CD8-positive, alpha-beta memory T cell (primary cell): ENCODE measurements at regions not wholly inside any gene's neighbourhood (a gene's known extent, or its start where the extent isn't known, plus 50 kb on each side); places are given as distances from the start of the nearest gene placed in this dataset.

Source experiments
- CTCF ChIA-PET: fragments of 350-600 bp; sonication (Branson Sonifier 250); formaldehyde crosslinking; loops from one replicate; lab custom pipeline; 2021; ENCODE audit warnings: antibody characterized with exemption; lab: Charles Lee
- POLR2A ChIA-PET: fragments of 350-600 bp; sonication (Branson Sonifier 250); formaldehyde crosslinking; loops from one replicate; lab custom pipeline; 2021; ENCODE audit warnings: antibody characterized with exemption; lab: Charles Lee
- DNase-seq, 5 donors: peaks; one replicate each; pipeline versions ENCODE4 v3.0.0 to v3.0.0-alpha.2; 2020 to 2022; ENCODE audit warnings: mixed read lengths in 1 of 5
- H3K27ac ChIP-seq: one replicate; pipeline ENCODE4 v1.7.0; 2013; ENCODE audit warnings: low read depth, mild to moderate bottlenecking, low read length, moderate library complexity
- H3K27me3 ChIP-seq: 2 replicates; pipeline ENCODE4 v1.7.0; 2013; ENCODE audit warnings: low read length, mild to moderate bottlenecking; ENCODE audit not compliant: insufficient read depth, poor library complexity, severe bottlenecking
- H3K36me3 ChIP-seq: 2 replicates; pipeline ENCODE4 v1.7.0; 2013; ENCODE audit warnings: mild to moderate bottlenecking, low read length, moderate library complexity; ENCODE audit not compliant: insufficient read depth
- H3K4me1 ChIP-seq: 2 replicates; pipeline ENCODE4 v1.7.0; 2013; ENCODE audit warnings: mild to moderate bottlenecking, low read length, moderate library complexity; ENCODE audit not compliant: insufficient read depth
- H3K4me3 ChIP-seq: 2 replicates; pipeline ENCODE4 v1.7.0; 2013; ENCODE audit warnings: mild to moderate bottlenecking, low read length
- H3K9me3 ChIP-seq: 2 replicates; pipeline ENCODE4 v1.7.0; 2013; ENCODE audit warnings: mild to moderate bottlenecking, low read length
- H3K27ac Mint-ChIP-seq, 8 donors: one replicate each; pipeline ENCODE4 v1.8.0; 2020 to 2021; ENCODE audit warnings: mixed read lengths in 8 of 8, mild to moderate bottlenecking in 6 of 8, inconsistent platforms in 3 of 8, moderate library complexity in 3 of 8
- H3K27me3 Mint-ChIP-seq, 2 donors: one replicate each; pipeline ENCODE4 v1.8.0; 2020 to 2021; ENCODE audit warnings: mixed read lengths in 2 of 2, mild to moderate bottlenecking in 1 of 2, moderate library complexity in 1 of 2
- H3K36me3 Mint-ChIP-seq, 3 donors: one replicate each; pipeline ENCODE4 v1.8.0; 2020 to 2021; ENCODE audit warnings: mixed read lengths in 3 of 3, inconsistent platforms in 1 of 3, mild to moderate bottlenecking in 1 of 3
- H3K4me1 Mint-ChIP-seq, 3 donors: one replicate each; pipeline ENCODE4 v1.8.0; 2020 to 2021; ENCODE audit warnings: mixed read lengths in 3 of 3, inconsistent platforms in 1 of 3, mild to moderate bottlenecking in 1 of 3
- H3K4me3 Mint-ChIP-seq, 7 donors: one replicate each; pipeline ENCODE4 v1.8.0; 2020 to 2021; ENCODE audit warnings: mixed read lengths in 7 of 7, mild to moderate bottlenecking in 6 of 7, moderate library complexity in 4 of 7, inconsistent platforms in 2 of 7
- H3K9me3 Mint-ChIP-seq, 5 donors: one replicate each; pipeline ENCODE4 v1.8.0; 2020 to 2022; ENCODE audit warnings: mixed read lengths in 5 of 5, mild to moderate bottlenecking in 3 of 5, moderate library complexity in 2 of 5, inconsistent platforms in 1 of 5

DNA sequence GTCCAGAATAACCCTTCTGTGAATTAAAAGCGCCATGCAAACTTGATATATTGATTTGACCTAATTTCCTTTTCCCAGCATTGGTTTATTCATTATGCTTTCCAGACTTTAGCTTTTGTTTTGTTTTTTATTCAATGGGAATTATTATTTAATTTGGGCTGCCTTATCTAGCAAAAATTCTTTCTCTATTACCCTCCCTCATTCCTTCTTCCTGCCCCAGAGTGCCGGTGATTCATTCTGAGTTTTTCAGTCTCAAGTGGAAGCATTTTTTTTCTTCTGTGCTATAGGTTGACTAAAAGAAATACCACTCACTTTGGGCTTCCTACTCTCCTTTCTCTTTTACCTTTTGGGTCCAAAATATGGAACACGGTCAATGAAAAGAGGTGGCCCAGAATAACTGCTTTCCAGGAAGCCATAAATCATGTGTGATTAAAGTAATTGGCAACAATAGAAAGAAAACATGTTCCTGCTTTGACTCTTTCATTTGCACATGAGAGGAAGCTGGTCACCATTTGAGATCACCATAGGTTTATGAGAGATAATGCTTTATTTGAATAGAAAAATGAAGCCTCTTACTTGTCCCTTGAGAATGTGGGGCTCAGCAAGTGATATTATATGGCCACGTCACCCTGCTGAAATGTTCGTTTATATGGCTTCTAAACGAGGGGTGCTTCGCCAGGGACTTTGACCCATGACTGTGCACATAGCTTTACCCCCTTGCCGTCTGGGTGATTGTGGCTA lies 422.8 kb upstream of the ZEB2 start:
- Mint-ChIP-seq H3K4me1 (no peaks in the 10 kb centered on the region), H3K9me3 (no peaks in the 10 kb centered on the region), H3K27ac (no peak overlapping the region), H3K4me3 (peak overlapping the region in 1 of 7 donors; percentile 13), H3K27me3 (peaks cover 0 to 4% of the 10 kb centered on the region in 2 donors), H3K36me3 (no peaks in the 10 kb centered on the region)
- Histone ChIP-seq H3K4me1 (no peaks in the 10 kb centered on the region), H3K27me3 (no peaks in the 10 kb centered on the region), H3K9me3 (no peaks in the 10 kb centered on the region), H3K4me3 (no peak overlapping the region), H3K27ac (no peak overlapping the region), H3K36me3 (no peaks in the 10 kb centered on the region)
- POLR2A ChIA-PET: no interaction called here
- no peak for DNase-seq
- CTCF ChIA-PET: no interaction called here

- no peaks in the 10 kb centered on the region for H3K36me3 Mint-ChIP-seq
- H3K9me3 ChIP-seq: no peaks in the 10 kb centered on the region
- no peaks in the 10 kb centered on the region for H3K4me1 Mint-ChIP-seq
- no peak overlapping the region for H3K4me3 Mint-ChIP-seq
- no peaks in the 10 kb centered on the region for H3K4me1 ChIP-seq
- no peaks in the 10 kb centered on the region for H3K27me3 ChIP-seq
- H3K4me3 ChIP-seq: no peak overlapping the region
- no peak overlapping the region for H3K27ac ChIP-seq
- ChIA-PET POLR2A (no interaction called here), CTCF (no interaction called here)
- DNase-seq: no peak
- no peaks in the 10 kb centered on the region for H3K9me3 Mint-ChIP-seq
- H3K36me3 ChIP-seq: no peaks in the 10 kb centered on the region
- no peak overlapping the region for H3K27ac Mint-ChIP-seq
- peaks cover 0 to 4% of the 10 kb centered on the region in 2 donors for H3K27me3 Mint-ChIP-seq
Observed at GRCh38 chr2:144941743-144942488, 422.0 kb upstream of the ZEB2 start.

GRCh38 chr2:144939590-144939989 lies 419.7 kb upstream of the ZEB2 start:
- CTCF ChIA-PET: no interaction called here
- Mint-ChIP-seq H3K27me3 (peaks cover 0 to 10% of the 10 kb centered on the region in 2 donors), H3K36me3 (no peaks in the 10 kb centered on the region), H3K27ac (no peak overlapping the region), H3K9me3 (no peaks in the 10 kb centered on the region), H3K4me1 (no peaks in the 10 kb centered on the region), H3K4me3 (no peak overlapping the region)
- H3K27ac ChIP-seq: no peak overlapping the region
- no peak overlapping the region for H3K4me3 ChIP-seq
- no peaks in the 10 kb centered on the region for H3K4me1 ChIP-seq
- POLR2A ChIA-PET: no interaction called here
- H3K36me3 ChIP-seq: no peaks in the 10 kb centered on the region
- H3K9me3 ChIP-seq: no peaks in the 10 kb centered on the region
- H3K27me3 ChIP-seq: no peaks in the 10 kb centered on the region
- DNase-seq: no peak

DNA sequence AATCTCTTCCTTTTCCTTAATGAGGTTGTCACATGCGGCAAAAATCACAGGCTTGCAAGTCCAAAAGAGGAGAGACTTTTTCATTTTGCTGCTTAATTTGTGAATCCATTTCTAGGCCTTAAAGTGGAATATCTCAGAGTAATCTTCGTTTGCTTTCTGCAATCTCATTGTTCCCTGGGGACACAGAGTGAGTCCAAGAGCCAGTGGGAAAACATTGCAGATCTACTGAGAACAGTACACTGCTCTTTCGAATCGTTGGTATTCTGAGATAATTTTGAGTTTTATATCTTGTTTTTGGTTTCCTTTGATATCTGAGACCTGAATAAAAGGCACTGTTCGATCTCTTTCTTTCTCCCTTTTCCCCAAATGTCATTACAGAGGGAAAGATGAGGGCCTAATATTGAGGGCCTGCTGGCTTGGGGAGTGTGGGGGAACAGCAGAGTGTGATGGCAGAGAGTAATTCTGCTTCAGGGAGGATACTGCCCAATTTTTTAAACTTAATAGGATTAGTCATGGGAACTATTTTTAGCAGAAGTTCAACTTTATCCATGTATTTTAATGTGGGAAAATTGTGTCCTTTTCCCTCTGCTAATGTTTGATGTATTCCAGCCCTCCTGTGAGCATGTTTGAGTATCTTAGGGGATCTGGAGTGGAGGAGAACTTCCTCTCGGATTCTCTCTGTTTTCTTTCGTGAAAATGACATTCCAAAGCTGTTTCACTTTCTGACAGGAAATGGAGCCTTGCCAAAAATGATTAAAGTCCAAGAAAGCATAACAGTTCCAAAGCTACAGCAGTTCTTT lies 418.2 kb upstream of the ZEB2 start:
- ChIA-PET CTCF (no interaction called here), POLR2A (no interaction called here)
- Histone ChIP-seq H3K27ac (no peak overlapping the region), H3K9me3 (no peaks in the 10 kb centered on the region), H3K4me3 (no peak overlapping the region), H3K27me3 (no peaks in the 10 kb centered on the region), H3K4me1 (no peaks in the 10 kb centered on the region), H3K36me3 (no peaks in the 10 kb centered on the region)
- Mint-ChIP-seq H3K4me3 (no peak overlapping the region), H3K36me3 (no peaks in the 10 kb centered on the region), H3K27me3 (peaks cover 0 to 10% of the 10 kb centered on the region in 2 donors), H3K27ac (no peak overlapping the region), H3K9me3 (no peaks in the 10 kb centered on the region), H3K4me1 (no peaks in the 10 kb centered on the region)
- DNase-seq: no peak

DNA sequence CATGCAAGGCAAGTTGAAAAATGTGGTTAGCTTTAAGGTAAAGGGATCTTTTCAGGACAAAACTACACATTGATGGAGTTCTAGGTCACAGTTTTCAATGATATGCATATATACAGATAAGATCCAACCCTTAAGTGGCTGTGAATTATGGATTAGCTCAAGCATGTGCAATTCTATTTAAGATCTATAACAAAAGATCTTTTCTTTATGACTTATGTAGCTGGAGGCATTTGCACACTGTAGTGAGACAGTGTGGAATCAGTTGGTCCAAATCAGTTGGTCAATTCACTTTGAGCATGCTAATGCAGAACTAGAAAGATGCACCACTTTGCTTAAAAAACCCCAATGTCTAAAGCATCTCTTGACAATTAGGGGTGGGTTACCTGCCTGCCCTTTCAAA lies 417.1 kb upstream of the ZEB2 start:
- ChIA-PET CTCF (no interaction called here), POLR2A (no interaction called here)
- H3K36me3 ChIP-seq: no peaks in the 10 kb centered on the region
- Mint-ChIP-seq H3K9me3 (no peaks in the 10 kb centered on the region), H3K36me3 (no peaks in the 10 kb centered on the region), H3K4me1 (no peaks in the 10 kb centered on the region), H3K27ac (no peak overlapping the region), H3K4me3 (no peak overlapping the region), H3K27me3 (peaks cover 0 to 10% of the 10 kb centered on the region in 2 donors)
- H3K4me1 ChIP-seq: no peaks in the 10 kb centered on the region
- no peaks in the 10 kb centered on the region for H3K27me3 ChIP-seq
- DNase-seq: no peak
- no peaks in the 10 kb centered on the region for H3K9me3 ChIP-seq
- H3K4me3 ChIP-seq: no peak overlapping the region
- no peak overlapping the region for H3K27ac ChIP-seq

GRCh38 chr2:144936442-144936841 lies 416.5 kb upstream of the ZEB2 start:
- Mint-ChIP-seq H3K36me3 (no peaks in the 10 kb centered on the region), H3K9me3 (no peaks in the 10 kb centered on the region), H3K27me3 (peaks cover 0 to 10% of the 10 kb centered on the region in 2 donors), H3K27ac (no peak overlapping the region), H3K4me1 (no peaks in the 10 kb centered on the region), H3K4me3 (no peak overlapping the region)
- Histone ChIP-seq H3K4me3 (no peak overlapping the region), H3K27me3 (no peaks in the 10 kb centered on the region), H3K4me1 (no peaks in the 10 kb centered on the region), H3K9me3 (no peaks in the 10 kb centered on the region), H3K36me3 (no peaks in the 10 kb centered on the region), H3K27ac (no peak overlapping the region)
- DNase-seq: no peak
- ChIA-PET CTCF (no interaction called here), POLR2A (no interaction called here)

- Mint-ChIP-seq H3K27ac (no peak overlapping the region), H3K27me3 (peaks cover 0 to 10% of the 10 kb centered on the region in 2 donors), H3K36me3 (no peaks in the 10 kb centered on the region), H3K4me3 (no peak overlapping the region), H3K9me3 (no peaks in the 10 kb centered on the region), H3K4me1 (no peaks in the 10 kb centered on the region)
- ChIA-PET POLR2A (no interaction called here), CTCF (no interaction called here)
- Histone ChIP-seq H3K9me3 (no peaks in the 10 kb centered on the region), H3K4me3 (no peak overlapping the region), H3K27ac (no peak overlapping the region), H3K36me3 (no peaks in the 10 kb centered on the region), H3K27me3 (no peaks in the 10 kb centered on the region), H3K4me1 (no peaks in the 10 kb centered on the region)
- no peak for DNase-seq
Observed at GRCh38 chr2:144935736-144936135, 415.8 kb upstream of the ZEB2 start.

DNA sequence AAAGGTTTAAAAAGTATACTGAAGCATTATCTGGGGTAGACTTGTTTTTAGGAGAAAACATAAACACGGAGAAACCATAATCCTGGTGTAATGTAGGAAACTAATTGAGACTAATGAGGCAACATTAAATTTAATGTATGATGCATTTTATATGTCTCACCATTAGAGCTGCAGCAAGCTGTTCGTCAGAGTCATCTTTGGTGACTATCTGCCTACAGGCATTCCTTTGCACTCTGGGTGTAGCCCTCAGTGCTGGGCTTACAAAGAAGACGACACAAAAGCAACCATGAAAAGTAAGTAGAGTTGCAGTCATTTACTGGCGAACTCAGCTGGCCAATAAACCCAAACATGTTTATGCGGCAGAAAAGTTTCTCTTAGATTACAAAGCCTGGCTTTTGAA lies 415.3 kb upstream of the ZEB2 start:
- Mint-ChIP-seq H3K4me1 (no peaks in the 10 kb centered on the region), H3K27ac (no peak overlapping the region), H3K9me3 (no peaks in the 10 kb centered on the region), H3K36me3 (no peaks in the 10 kb centered on the region), H3K27me3 (peaks cover 0 to 10% of the 10 kb centered on the region in 2 donors), H3K4me3 (no peak overlapping the region)
- no peak overlapping the region for H3K4me3 ChIP-seq
- no peaks in the 10 kb centered on the region for H3K9me3 ChIP-seq
- CTCF ChIA-PET: no interaction called here
- POLR2A ChIA-PET: no interaction called here
- H3K27ac ChIP-seq: no peak overlapping the region
- no peak for DNase-seq
- H3K4me1 ChIP-seq: no peaks in the 10 kb centered on the region
- no peaks in the 10 kb centered on the region for H3K36me3 ChIP-seq
- H3K27me3 ChIP-seq: no peaks in the 10 kb centered on the region
